ENCODE measurements at regions not wholly inside any gene's neighbourhood (a gene's known extent, or its start where the extent isn't known, plus 50 kb on each side); places are given as distances from the start of the nearest gene placed in this dataset.

DNA sequence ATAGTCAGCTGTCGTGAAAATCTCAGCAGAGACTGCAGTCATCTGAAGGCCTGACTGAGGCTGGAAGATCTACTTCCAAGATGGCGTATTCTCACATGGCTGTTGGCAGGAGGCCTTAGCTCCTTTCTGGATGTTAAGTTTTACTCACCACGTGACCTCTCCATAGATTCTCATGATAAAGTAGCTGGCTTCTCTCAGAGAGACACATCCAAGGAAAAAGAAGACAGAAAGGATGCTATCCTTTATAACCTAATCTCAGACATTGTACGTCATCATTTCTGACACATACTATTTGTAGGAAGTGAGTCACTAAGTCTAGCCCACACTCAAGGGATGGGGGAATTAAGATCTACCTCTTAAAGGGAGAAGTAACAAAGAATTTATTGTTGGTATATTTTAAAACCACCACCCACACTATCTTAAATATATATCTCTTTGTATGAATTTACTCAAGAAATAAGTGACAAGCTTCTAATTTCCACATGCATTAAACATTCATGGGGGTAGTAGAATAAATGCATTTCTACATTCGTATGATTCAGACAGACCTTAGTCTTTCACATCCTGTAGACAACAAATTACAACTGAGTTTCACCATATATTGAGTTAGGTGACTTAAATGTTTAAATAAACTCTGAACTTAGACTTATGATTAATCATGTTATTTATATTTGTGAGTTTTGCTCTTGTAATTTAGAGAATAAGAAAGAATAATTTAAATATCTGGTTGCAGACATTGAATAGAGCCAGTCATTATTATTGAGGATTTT, 411.0 kb downstream of the LRIG3 start:
- Histone ChIP-seq H3K9me3 (ENCODE audit: low read length) (no peaks in the 10 kb centered on the region), H3K9me2 (replicated peaks; ENCODE audit: low read length) (no peaks in the 10 kb centered on the region), H3K79me2 (ENCODE audit: low read length) (no peaks in the 10 kb centered on the region), H3K27me3 (ENCODE audit: low read length) (no peaks in the 10 kb centered on the region), H3K36me3 (ENCODE audit: low read depth, low read length) (no peaks in the 10 kb centered on the region), H3K9ac (ENCODE audit: low read length) (peak overlapping the region; percentile 79), H3F3A (ENCODE audit: low read length, unreplicated experiment) (peaks cover 10% of the 10 kb centered on the region), H3K4me3 (ENCODE audit: low read length) (no peak overlapping the region), H3K27ac (ENCODE audit: low read length) (peak overlapping the region; percentile 99), H3K4me2 (ENCODE audit: low read length) (peak overlapping the region; percentile 52), H2AFZ (ENCODE audit: low read length) (peak overlapping the region; percentile 42; the same call in 1 of the 2 replicates), H3K4me1 (ENCODE audit: insufficient read depth, low read length) (peaks cover 23% of the 10 kb centered on the region), H4K20me1 (ENCODE audit: low read length) (no peaks in the 10 kb centered on the region)
- CTCF ChIA-PET, result no interaction called here
- intact Hi-C loops (cut with micrococcal nuclease), result loop anchor here (5.0 kb wide), 1 partner anchor 82 kb away; no protein-coding TSS in a partner anchor
- TF ChIP-seq, protein P1, sequence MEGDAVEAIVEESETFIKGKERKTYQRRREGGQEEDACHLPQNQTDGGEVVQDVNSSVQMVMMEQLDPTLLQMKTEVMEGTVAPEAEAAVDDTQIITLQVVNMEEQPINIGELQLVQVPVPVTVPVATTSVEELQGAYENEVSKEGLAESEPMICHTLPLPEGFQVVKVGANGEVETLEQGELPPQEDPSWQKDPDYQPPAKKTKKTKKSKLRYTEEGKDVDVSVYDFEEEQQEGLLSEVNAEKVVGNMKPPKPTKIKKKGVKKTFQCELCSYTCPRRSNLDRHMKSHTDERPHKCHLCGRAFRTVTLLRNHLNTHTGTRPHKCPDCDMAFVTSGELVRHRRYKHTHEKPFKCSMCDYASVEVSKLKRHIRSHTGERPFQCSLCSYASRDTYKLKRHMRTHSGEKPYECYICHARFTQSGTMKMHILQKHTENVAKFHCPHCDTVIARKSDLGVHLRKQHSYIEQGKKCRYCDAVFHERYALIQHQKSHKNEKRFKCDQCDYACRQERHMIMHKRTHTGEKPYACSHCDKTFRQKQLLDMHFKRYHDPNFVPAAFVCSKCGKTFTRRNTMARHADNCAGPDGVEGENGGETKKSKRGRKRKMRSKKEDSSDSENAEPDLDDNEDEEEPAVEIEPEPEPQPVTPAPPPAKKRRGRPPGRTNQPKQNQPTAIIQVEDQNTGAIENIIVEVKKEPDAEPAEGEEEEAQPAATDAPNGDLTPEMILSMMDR (conservative IDR thresholded peaks at IDR 0.05; ENCODE audit: low read depth, low read length), result no peak
- TF ChIP-seq EZH2phosphoT487 (IDR thresholded peaks at IDR 0.05; ENCODE audit: borderline replicate concordance, low read length) (no peak), EZH2 (IDR thresholded peaks at IDR 0.05; ENCODE audit: low read length, unreplicated experiment) (no peak)
- peak; percentile 85 for ATAC-seq
- POLR2A ChIA-PET (ENCODE audit: unreplicated experiment), result no interaction called here
- BruUV-seq (replicated peaks), result no TSS peak
- DNase-seq, result peak; percentile 91

DNA sequence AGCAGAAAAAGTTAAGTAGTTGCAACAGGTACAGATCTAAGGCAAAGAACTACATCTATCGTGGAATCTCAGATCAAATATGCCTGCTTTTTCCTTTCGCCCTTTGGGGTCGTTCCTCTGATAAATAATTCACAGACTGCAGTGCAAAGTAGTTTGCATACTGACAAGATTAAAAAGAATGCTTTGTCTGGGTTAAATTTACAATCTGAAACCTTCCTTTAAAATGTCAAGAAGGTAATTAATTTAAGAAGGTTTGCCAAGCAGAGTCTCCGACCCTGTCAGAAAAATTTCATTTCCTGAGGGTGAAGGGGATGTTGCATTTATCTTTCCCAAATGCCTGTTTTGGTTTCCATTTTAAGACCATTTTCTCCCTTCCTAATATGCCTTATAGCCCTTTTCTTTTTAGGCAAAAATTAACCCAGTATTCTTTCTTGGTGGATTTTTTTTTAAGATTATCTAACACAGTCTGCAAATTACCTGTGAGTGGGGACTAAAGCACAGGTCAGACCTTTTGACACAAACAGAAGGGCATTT, 406.9 kb downstream of the LRIG3 start:
- Histone ChIP-seq H3K4me1 (ENCODE audit: insufficient read depth, low read length) (peaks cover 11% of the 10 kb centered on the region), H3F3A (ENCODE audit: low read length, unreplicated experiment) (peaks cover 10% of the 10 kb centered on the region), H3K79me2 (ENCODE audit: low read length) (no peaks in the 10 kb centered on the region), H3K36me3 (ENCODE audit: low read depth, low read length) (peaks cover 5% of the 10 kb centered on the region; the same call in 1 of the 2 replicates), H3K9me3 (ENCODE audit: low read length) (peaks cover 15% of the 10 kb centered on the region; the same call in 1 of the 2 replicates), H3K4me3 (ENCODE audit: low read length) (no peak overlapping the region), H3K4me2 (ENCODE audit: low read length) (no peak overlapping the region), H3K27ac (ENCODE audit: low read length) (no peak overlapping the region), H3K27me3 (ENCODE audit: low read length) (no peaks in the 10 kb centered on the region), H3K9me2 (replicated peaks; ENCODE audit: low read length) (no peaks in the 10 kb centered on the region), H4K20me1 (ENCODE audit: low read length) (no peaks in the 10 kb centered on the region), H2AFZ (ENCODE audit: low read length) (no peak overlapping the region), H3K9ac (ENCODE audit: low read length) (no peak overlapping the region)
- ChIA-PET POLR2A (ENCODE audit: unreplicated experiment) (no interaction called here), CTCF (no interaction called here)
- BruUV-seq (replicated peaks), result no TSS peak
- no peak for ATAC-seq
- DNase-seq, result no peak
- intact Hi-C loops (cut with micrococcal nuclease), result no loop called here
- TF ChIP-seq EZH2phosphoT487 (IDR thresholded peaks at IDR 0.05; ENCODE audit: borderline replicate concordance, low read length), result no peak
- TF ChIP-seq EZH2 (IDR thresholded peaks at IDR 0.05; ENCODE audit: low read length, unreplicated experiment), result no peak
- TF ChIP-seq, protein P1 (conservative IDR thresholded peaks at IDR 0.05; ENCODE audit: low read depth, low read length), result no peak

DNA sequence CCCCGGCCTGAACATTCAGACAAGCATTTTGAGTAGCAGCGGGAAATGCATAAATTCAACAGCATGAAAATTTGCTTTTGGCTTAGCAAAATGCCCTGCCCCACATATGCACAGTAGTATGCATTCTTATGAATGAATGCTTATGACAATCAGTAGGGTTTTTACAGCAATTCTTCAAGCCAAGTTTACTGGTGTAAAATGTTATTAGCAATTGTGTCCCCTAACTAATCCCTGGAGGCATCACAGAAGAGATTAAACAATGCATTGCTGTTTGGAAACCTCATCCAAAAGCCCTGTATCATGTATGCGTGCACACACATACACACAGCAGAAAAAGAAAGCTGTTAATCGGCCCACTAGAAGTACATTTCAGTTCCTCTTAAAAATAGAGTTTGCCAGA, 406.5 kb downstream of the LRIG3 start:
- no peak overlapping the region for H2AFZ ChIP-seq (ENCODE audit: low read length)
- H4K20me1 ChIP-seq (ENCODE audit: low read length), result no peaks in the 10 kb centered on the region
- no peak overlapping the region for H3K4me3 ChIP-seq (ENCODE audit: low read length)
- ChIA-PET POLR2A (ENCODE audit: unreplicated experiment) (no interaction called here), CTCF (no interaction called here)
- TF ChIP-seq EZH2 (IDR thresholded peaks at IDR 0.05; ENCODE audit: low read length, unreplicated experiment) (no peak), EZH2phosphoT487 (IDR thresholded peaks at IDR 0.05; ENCODE audit: borderline replicate concordance, low read length) (no peak)
- TF ChIP-seq, protein P1 (conservative IDR thresholded peaks at IDR 0.05; ENCODE audit: low read depth, low read length), result no peak
- no peak overlapping the region for H3K27ac ChIP-seq (ENCODE audit: low read length)
- H3K4me2 ChIP-seq (ENCODE audit: low read length), result no peak overlapping the region
- no peaks in the 10 kb centered on the region for H3K9me2 ChIP-seq (replicated peaks; ENCODE audit: low read length)
- BruUV-seq (replicated peaks), result no TSS peak
- ATAC-seq (no peak), DNase-seq (no peak)
- peaks cover 8% of the 10 kb centered on the region for H3F3A ChIP-seq (ENCODE audit: low read length, unreplicated experiment)
- H3K27me3 ChIP-seq (ENCODE audit: low read length), result no peaks in the 10 kb centered on the region
- H3K9me3 ChIP-seq (ENCODE audit: low read length), result peaks cover 18% of the 10 kb centered on the region; the same call in 1 of the 2 replicates
- H3K36me3 ChIP-seq (ENCODE audit: low read depth, low read length), result peaks cover 8% of the 10 kb centered on the region; the same call in 1 of the 2 replicates
- H3K9ac ChIP-seq (ENCODE audit: low read length), result no peak overlapping the region
- intact Hi-C loops (cut with micrococcal nuclease), result no loop called here
- peaks cover 10% of the 10 kb centered on the region for H3K4me1 ChIP-seq (ENCODE audit: insufficient read depth, low read length)
- no peaks in the 10 kb centered on the region for H3K79me2 ChIP-seq (ENCODE audit: low read length)
